HEK293 (cell line): ENCODE measurements at regions not wholly inside any gene's neighbourhood (a gene's known extent, or its start where the extent isn't known, plus 50 kb on each side); places are given as distances from the start of the nearest gene placed in this dataset.

Experiments used
- CTCF ChIA-PET: fragments of 350-600 bp; formaldehyde crosslinking; extraction: SDS; loops from one replicate; lab custom pipeline; 2021; ENCODE audit warnings: antibody characterized with exemption; lab: Yijun Ruan, JAX
- POLR2A ChIA-PET: fragments of 300-600 bp; formaldehyde crosslinking; extraction: SDS; loops from one replicate; lab custom pipeline; 2020; ENCODE audit warnings: antibody characterized with exemption, inconsistent platforms; lab: Yijun Ruan, JAX
- H3K27ac ChIP-seq: fragments of 200-500 bp; sonication (Bioruptor generic); 2 replicates; pipeline ENCODE4 v1.5.1; 2014; ENCODE audit warnings: low read depth, low read length, control low read depth, inconsistent platforms; ENCODE audit errors: extremely low read depth
- H3K36me3 ChIP-seq, 2 experiments: fragments of 200-500 bp in 1 of 2; sonication (Bioruptor generic) in 1 of 2; 1 replicate in 1 of 2; 2 replicates in 1 of 2; pipeline ENCODE4 v1.5.1; 2014 to 2017; ENCODE audit warnings: inconsistent platforms in 2 of 2, low read length in 2 of 2; ENCODE audit not compliant: control insufficient read depth in 2 of 2, insufficient read depth in 1 of 2
- H3K4me1 ChIP-seq: fragments of 200-500 bp; sonication (Bioruptor generic); 2 replicates; pipeline ENCODE4 v1.5.1; 2014; ENCODE audit warnings: mild to moderate bottlenecking, low read length, inconsistent platforms; ENCODE audit not compliant: control insufficient read depth, insufficient read depth
- H3K4me3 ChIP-seq: 2 replicates; pipeline ENCODE4 v1.5.1; 2011; ENCODE audit warnings: low read depth, mild to moderate bottlenecking, control low read depth, low read length, moderate library complexity
- H3K9me3 ChIP-seq: fragments of 200-500 bp; sonication (Bioruptor generic); 2 replicates; pipeline ENCODE4 v1.5.1; 2014; ENCODE audit warnings: low read depth, low read length, inconsistent platforms; ENCODE audit not compliant: control insufficient read depth, insufficient read depth
- HOXA7 ChIP-seq: sonication (generic); formaldehyde crosslinking; IDR thresholded peaks from 2 replicates; pipeline ENCODE4 v1.8.1; 2022; ENCODE audit warnings: missing genetic modification reagents, borderline replicate concordance
- ZBTB17 ChIP-seq: fragments of 450-650 bp; formaldehyde crosslinking; IDR thresholded peaks from 2 replicates; pipeline ENCODE4 v1.5.1; 2016; ENCODE audit warnings: missing biosample characterization, missing genetic modification characterization
- ZFP3 ChIP-seq: fragments of 450-650 bp; formaldehyde crosslinking; IDR thresholded peaks from 2 replicates; pipeline ENCODE4 v1.5.1; 2016; ENCODE audit warnings: low read depth, missing biosample characterization, missing genetic modification characterization
- ZIC2 ChIP-seq: fragments of 450-650 bp; formaldehyde crosslinking; IDR thresholded peaks from 2 replicates; pipeline ENCODE4 v1.5.1; 2016; ENCODE audit warnings: missing biosample characterization, missing genetic modification characterization
- ZNF157 ChIP-seq: fragments of 450-650 bp; formaldehyde crosslinking; IDR thresholded peaks from 2 replicates; pipeline ENCODE4 v1.5.1; 2016; ENCODE audit warnings: missing biosample characterization, missing genetic modification characterization
- ZNF174 ChIP-seq: fragments of 450-650 bp; formaldehyde crosslinking; IDR thresholded peaks from 2 replicates; pipeline ENCODE4 v1.5.0; 2017; ENCODE audit warnings: missing biosample characterization, mild to moderate bottlenecking, missing genetic modification characterization
- ZNF274 ChIP-seq, 2 experiments: fragments of 200-500 bp in 1 of 2; fragments of 450-650 bp in 1 of 2; sonication (Bioruptor generic) in 1 of 2; formaldehyde crosslinking in 1 of 2; IDR thresholded peaks; 2 replicates each; pipeline versions ENCODE4 v1.5.1 to v1.6.1; 2014 to 2016; ENCODE audit warnings: borderline replicate concordance in 1 of 2, inconsistent platforms in 1 of 2, low read length in 1 of 2, missing biosample characterization in 1 of 2, missing genetic modification characterization in 1 of 2
- ZNF292 ChIP-seq: fragments of 450-650 bp; formaldehyde crosslinking; IDR thresholded peaks from 2 replicates; pipeline ENCODE4 v1.5.1; 2016; ENCODE audit warnings: low read depth, missing biosample characterization, missing genetic modification characterization, borderline replicate concordance
- ZNF350 ChIP-seq: fragments of 450-650 bp; formaldehyde crosslinking; IDR thresholded peaks from 2 replicates; pipeline ENCODE4 v1.5.0; 2017; ENCODE audit warnings: missing biosample characterization, mild to moderate bottlenecking, missing genetic modification characterization
- ZNF473 ChIP-seq: fragments of 450-650 bp; formaldehyde crosslinking; IDR thresholded peaks from 2 replicates; pipeline ENCODE4 v1.5.1; 2017; ENCODE audit warnings: missing biosample characterization, missing genetic modification characterization
- ZNF501 ChIP-seq: fragments of 450-650 bp; formaldehyde crosslinking; IDR thresholded peaks from 2 replicates; pipeline ENCODE4 v1.5.1; 2016; ENCODE audit warnings: missing biosample characterization, missing genetic modification characterization
- ZNF623 ChIP-seq: fragments of 450-650 bp; formaldehyde crosslinking; IDR thresholded peaks from 2 replicates; pipeline ENCODE4 v1.5.1; 2016; ENCODE audit warnings: missing biosample characterization, missing genetic modification characterization
- TF ChIP-seq, protein P1 (sequence below): fragments of 450-650 bp; formaldehyde crosslinking; IDR thresholded peaks from 2 replicates; pipeline ENCODE4 v1.5.1; 2016; ENCODE audit warnings: missing biosample characterization, missing genetic modification characterization, low read depth
- TF ChIP-seq, protein P2 (sequence below): fragments of 450-650 bp; formaldehyde crosslinking; IDR thresholded peaks from 2 replicates; pipeline ENCODE4 v1.5.1; 2016; ENCODE audit warnings: missing biosample characterization, missing genetic modification characterization
- TF ChIP-seq, protein P3 (sequence below): fragments of 450-650 bp; formaldehyde crosslinking; IDR thresholded peaks from 2 replicates; pipeline ENCODE4 v1.5.1; 2016; ENCODE audit warnings: missing biosample characterization, missing genetic modification characterization
- TF ChIP-seq, protein P4 (sequence below): fragments of 450-650 bp; formaldehyde crosslinking; optimal IDR thresholded peaks from 2 replicates; pipeline ENCODE3; 2016; ENCODE audit warnings: missing biosample characterization, mild to moderate bottlenecking, missing genetic modification characterization

DNA sequence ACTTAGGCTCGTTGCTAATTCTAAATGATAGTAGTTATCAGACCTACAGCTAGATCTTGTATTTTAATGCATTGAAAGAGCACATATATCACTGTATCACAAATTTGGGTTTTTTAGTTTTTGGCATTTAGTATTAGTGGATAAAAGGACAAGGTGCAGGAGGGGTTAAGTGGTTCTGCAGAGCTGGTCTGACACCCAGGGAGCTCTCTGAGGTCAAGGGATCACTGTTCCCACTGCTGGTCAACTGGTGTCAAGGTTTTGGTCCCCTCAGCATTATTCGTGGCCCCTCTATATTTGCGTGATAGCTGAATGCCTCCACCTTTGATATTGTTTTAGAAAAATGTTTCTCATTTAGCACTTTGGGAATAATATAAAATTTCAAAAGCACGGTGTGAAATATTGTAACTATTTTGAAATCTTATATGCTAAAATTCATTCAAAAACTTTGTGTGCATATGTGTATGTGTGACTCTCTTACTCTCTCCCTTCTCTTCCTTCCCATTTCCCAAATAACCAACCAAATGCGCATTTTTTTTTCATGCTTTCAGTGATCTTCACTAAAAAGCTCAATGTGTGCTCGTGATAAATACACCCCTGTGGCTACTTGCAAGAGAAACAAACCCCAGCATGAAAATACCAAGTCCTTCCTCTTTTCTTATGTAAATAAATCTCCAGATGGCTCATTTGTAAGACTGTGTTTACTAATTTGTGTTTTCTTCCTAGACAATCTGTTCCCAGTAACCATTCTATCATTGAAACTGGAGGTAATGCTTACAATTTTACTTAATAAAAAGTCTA, 309.2 kb downstream of the FGFR2 start (continued):
- no peak for TF ChIP-seq ZNF292 (tag by site-specific recombination)

DNA sequence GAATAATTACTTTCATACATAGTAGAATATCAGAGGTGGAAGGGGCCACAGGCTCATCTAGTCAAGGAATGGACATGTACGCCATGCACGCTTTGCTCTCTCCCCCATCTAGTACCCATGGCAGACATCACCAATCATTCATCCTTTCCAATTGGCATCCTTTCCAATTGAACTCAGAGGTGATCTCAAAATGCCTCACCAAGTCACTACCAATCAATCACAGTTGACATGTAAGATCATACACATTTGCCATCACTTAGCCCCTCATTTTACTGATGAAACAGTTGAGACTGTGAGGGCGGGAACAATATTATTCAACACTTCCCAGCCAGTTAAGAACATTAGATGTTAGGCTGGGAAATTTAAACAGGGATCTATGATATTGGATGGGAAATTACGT, 308.4 kb downstream of the FGFR2 start:
- peak; percentile 87 for TF ChIP-seq ZBTB17 (tag by site-specific recombination)
- TF ChIP-seq ZNF274 (IDR thresholded peaks at IDR 0.05; ENCODE audit: low read length), result no peak
- TF ChIP-seq ZNF274 (tag by site-specific recombination; IDR thresholded peaks at IDR 0.05; ENCODE audit: borderline replicate concordance), result no peak
- TF ChIP-seq ZNF623 (tag by site-specific recombination), result no peak
- no peak for TF ChIP-seq ZFP3 (tag by site-specific recombination)
- TF ChIP-seq ZNF501 (tag by site-specific recombination), result no peak
- no peak for TF ChIP-seq ZIC2 (tag by site-specific recombination)
- TF ChIP-seq, protein P1, sequence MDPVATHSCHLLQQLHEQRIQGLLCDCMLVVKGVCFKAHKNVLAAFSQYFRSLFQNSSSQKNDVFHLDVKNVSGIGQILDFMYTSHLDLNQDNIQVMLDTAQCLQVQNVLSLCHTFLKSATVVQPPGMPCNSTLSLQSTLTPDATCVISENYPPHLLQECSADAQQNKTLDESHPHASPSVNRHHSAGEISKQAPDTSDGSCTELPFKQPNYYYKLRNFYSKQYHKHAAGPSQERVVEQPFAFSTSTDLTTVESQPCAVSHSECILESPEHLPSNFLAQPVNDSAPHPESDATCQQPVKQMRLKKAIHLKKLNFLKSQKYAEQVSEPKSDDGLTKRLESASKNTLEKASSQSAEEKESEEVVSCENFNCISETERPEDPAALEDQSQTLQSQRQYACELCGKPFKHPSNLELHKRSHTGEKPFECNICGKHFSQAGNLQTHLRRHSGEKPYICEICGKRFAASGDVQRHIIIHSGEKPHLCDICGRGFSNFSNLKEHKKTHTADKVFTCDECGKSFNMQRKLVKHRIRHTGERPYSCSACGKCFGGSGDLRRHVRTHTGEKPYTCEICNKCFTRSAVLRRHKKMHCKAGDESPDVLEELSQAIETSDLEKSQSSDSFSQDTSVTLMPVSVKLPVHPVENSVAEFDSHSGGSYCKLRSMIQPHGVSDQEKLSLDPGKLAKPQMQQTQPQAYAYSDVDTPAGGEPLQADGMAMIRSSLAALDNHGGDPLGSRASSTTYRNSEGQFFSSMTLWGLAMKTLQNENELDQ (tag by site-specific recombination), result no peak
- TF ChIP-seq, all 188 proteins: peak for 1
- peaks cover 13% of the 10 kb centered on the region for H3K4me1 ChIP-seq
- CTCF ChIA-PET, result interaction anchor here (0.6 kb wide), 1 partner anchor 532 kb away, joined by 3 read pairs; no protein-coding TSS in a partner anchor
- H3K9me3 ChIP-seq, result no peaks in the 10 kb centered on the region
- POLR2A ChIA-PET, result no interaction called here
- no peak overlapping the region for H3K4me3 ChIP-seq
- H3K27ac ChIP-seq, result no peak overlapping the region
- H3K36me3 ChIP-seq, result no peaks in the 10 kb centered on the region

DNA sequence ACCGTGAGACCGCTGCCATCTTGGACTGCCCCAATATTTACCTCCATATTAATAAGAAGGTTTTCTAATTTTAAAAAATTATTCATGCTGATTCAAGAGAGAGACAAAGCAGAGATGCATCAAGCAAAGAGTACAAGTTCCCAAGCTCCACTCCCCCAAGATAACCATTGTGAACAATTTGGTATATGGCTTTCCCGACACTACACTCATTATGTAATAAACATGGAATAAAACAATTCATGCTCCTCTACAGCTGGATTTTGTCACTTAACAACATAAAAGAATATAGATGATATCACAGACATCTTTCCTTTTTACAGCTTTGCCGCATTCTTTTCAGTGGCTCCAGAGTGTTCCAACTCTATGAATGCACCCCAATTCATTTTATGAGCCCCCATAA, 307.6 kb downstream of the FGFR2 start:
- H3K36me3 ChIP-seq, result no peaks in the 10 kb centered on the region
- no peak overlapping the region for H3K4me3 ChIP-seq
- H3K9me3 ChIP-seq, result no peaks in the 10 kb centered on the region
- CTCF ChIA-PET, result interaction anchor here (0.6 kb wide), 2 partner anchors 170 to 176 kb away, joined by 3 read pairs; no protein-coding TSS in a partner anchor
- TF ChIP-seq, protein P2, sequence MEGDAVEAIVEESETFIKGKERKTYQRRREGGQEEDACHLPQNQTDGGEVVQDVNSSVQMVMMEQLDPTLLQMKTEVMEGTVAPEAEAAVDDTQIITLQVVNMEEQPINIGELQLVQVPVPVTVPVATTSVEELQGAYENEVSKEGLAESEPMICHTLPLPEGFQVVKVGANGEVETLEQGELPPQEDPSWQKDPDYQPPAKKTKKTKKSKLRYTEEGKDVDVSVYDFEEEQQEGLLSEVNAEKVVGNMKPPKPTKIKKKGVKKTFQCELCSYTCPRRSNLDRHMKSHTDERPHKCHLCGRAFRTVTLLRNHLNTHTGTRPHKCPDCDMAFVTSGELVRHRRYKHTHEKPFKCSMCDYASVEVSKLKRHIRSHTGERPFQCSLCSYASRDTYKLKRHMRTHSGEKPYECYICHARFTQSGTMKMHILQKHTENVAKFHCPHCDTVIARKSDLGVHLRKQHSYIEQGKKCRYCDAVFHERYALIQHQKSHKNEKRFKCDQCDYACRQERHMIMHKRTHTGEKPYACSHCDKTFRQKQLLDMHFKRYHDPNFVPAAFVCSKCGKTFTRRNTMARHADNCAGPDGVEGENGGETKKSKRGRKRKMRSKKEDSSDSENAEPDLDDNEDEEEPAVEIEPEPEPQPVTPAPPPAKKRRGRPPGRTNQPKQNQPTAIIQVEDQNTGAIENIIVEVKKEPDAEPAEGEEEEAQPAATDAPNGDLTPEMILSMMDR (tag by site-specific recombination), result no peak
- TF ChIP-seq ZNF473 (tag by site-specific recombination), result no peak
- no peak for TF ChIP-seq ZNF350 (tag by site-specific recombination)
- TF ChIP-seq, protein P3, sequence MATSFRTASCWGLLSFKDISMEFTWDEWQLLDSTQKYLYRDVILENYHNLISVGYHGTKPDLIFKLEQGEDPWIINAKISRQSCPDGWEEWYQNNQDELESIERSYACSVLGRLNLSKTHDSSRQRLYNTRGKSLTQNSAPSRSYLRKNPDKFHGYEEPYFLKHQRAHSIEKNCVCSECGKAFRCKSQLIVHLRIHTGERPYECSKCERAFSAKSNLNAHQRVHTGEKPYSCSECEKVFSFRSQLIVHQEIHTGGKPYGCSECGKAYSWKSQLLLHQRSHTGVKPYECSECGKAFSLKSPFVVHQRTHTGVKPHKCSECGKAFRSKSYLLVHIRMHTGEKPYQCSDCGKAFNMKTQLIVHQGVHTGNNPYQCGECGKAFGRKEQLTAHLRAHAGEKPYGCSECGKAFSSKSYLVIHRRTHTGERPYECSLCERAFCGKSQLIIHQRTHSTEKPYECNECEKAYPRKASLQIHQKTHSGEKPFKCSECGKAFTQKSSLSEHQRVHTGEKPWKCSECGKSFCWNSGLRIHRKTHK (tag by site-specific recombination), result no peak
- TF ChIP-seq HOXA7 (CRISPR knock-in tag), result no peak
- TF ChIP-seq, protein P4, sequence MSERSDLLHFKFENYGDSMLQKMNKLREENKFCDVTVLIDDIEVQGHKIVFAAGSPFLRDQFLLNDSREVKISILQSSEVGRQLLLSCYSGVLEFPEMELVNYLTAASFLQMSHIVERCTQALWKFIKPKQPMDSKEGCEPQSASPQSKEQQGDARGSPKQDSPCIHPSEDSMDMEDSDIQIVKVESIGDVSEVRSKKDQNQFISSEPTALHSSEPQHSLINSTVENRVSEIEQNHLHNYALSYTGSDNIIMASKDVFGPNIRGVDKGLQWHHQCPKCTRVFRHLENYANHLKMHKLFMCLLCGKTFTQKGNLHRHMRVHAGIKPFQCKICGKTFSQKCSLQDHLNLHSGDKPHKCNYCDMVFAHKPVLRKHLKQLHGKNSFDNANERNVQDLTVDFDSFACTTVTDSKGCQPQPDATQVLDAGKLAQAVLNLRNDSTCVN (tag by site-specific recombination), result no peak
- TF ChIP-seq ZNF174 (tag by site-specific recombination), result no peak
- TF ChIP-seq ZNF157 (tag by site-specific recombination), result no peak
- POLR2A ChIA-PET, result no interaction called here
- no peak overlapping the region for H3K27ac ChIP-seq
- peaks cover 8% of the 10 kb centered on the region for H3K4me1 ChIP-seq
